ENCODE measurements at regions not wholly inside any gene's neighbourhood (a gene's known extent, or its start where the extent isn't known, plus 50 kb on each side); places are given as distances from the start of the nearest gene placed in this dataset.

GRCh38 chr4:149265645-149266044 lies 550.0 kb downstream of the IQCM start:
- Histone ChIP-seq H3K27ac (ENCODE audit: low read length) (no peak overlapping the region), H3K27me3 (ENCODE audit: low read depth, low read length) (no peaks in the 10 kb centered on the region), H3K4me3 (ENCODE audit: low read depth in 1 of 2, low read length in 2 of 2) (no peak overlapping the region), H3K36me3 (ENCODE audit: control insufficient read depth in 1 of 2, insufficient read depth in 2 of 2, low read length in 2 of 2) (no peaks in the 10 kb centered on the region), H3K4me1 (ENCODE audit: control insufficient read depth in 1 of 2, insufficient read depth in 2 of 2, low read length in 2 of 2) (no peaks in the 10 kb centered on the region), H3K9me3 (ENCODE audit: control insufficient read depth in 1 of 2, low read length in 2 of 2) (no peaks in the 10 kb centered on the region)

GRCh38 chr4:149264093-149264733 lies 551.4 kb downstream of the IQCM start:
- H3K9me3 ChIP-seq (ENCODE audit: control insufficient read depth in 1 of 2, low read length in 2 of 2), result no peaks in the 10 kb centered on the region
- no peak overlapping the region for H3K4me3 ChIP-seq (ENCODE audit: low read depth in 1 of 2, low read length in 2 of 2)
- no peaks in the 10 kb centered on the region for H3K36me3 ChIP-seq (ENCODE audit: control insufficient read depth in 1 of 2, insufficient read depth in 2 of 2, low read length in 2 of 2)
- no peaks in the 10 kb centered on the region for H3K27me3 ChIP-seq (ENCODE audit: low read depth, low read length)
- no peak overlapping the region for H3K27ac ChIP-seq (ENCODE audit: low read length)
- H3K4me1 ChIP-seq (ENCODE audit: control insufficient read depth in 1 of 2, insufficient read depth in 2 of 2, low read length in 2 of 2), result no peaks in the 10 kb centered on the region

GRCh38 chr4:149248191-149248764 lies 567.4 kb downstream of the IQCM start:
- H3K27ac ChIP-seq (ENCODE audit: low read length), result no peak overlapping the region
- no peak overlapping the region for H3K4me3 ChIP-seq (ENCODE audit: low read depth in 1 of 2, low read length in 2 of 2)
- no peaks in the 10 kb centered on the region for H3K36me3 ChIP-seq (ENCODE audit: control insufficient read depth in 1 of 2, insufficient read depth in 2 of 2, low read length in 2 of 2)
- no peaks in the 10 kb centered on the region for H3K27me3 ChIP-seq (ENCODE audit: low read depth, low read length)
- H3K4me1 ChIP-seq (ENCODE audit: control insufficient read depth in 1 of 2, insufficient read depth in 2 of 2, low read length in 2 of 2), result no peaks in the 10 kb centered on the region
- no peaks in the 10 kb centered on the region for H3K9me3 ChIP-seq (ENCODE audit: control insufficient read depth in 1 of 2, low read length in 2 of 2)

- Histone ChIP-seq H3K27ac (ENCODE audit: low read length) (no peak overlapping the region), H3K4me1 (ENCODE audit: control insufficient read depth in 1 of 2, insufficient read depth in 2 of 2, low read length in 2 of 2) (no peaks in the 10 kb centered on the region), H3K4me3 (ENCODE audit: low read depth in 1 of 2, low read length in 2 of 2) (no peak overlapping the region), H3K36me3 (ENCODE audit: control insufficient read depth in 1 of 2, insufficient read depth in 2 of 2, low read length in 2 of 2) (no peaks in the 10 kb centered on the region), H3K27me3 (ENCODE audit: low read depth, low read length) (no peaks in the 10 kb centered on the region), H3K9me3 (ENCODE audit: control insufficient read depth in 1 of 2, low read length in 2 of 2) (no peaks in the 10 kb centered on the region)
Measured at GRCh38 chr4:149247164-149247563, 568.5 kb downstream of the IQCM start.

GRCh38 chr4:149245333-149245732 lies 570.3 kb downstream of the IQCM start:
- H3K9me3 ChIP-seq (ENCODE audit: control insufficient read depth in 1 of 2, low read length in 2 of 2), result no peaks in the 10 kb centered on the region
- no peaks in the 10 kb centered on the region for H3K4me1 ChIP-seq (ENCODE audit: control insufficient read depth in 1 of 2, insufficient read depth in 2 of 2, low read length in 2 of 2)
- no peaks in the 10 kb centered on the region for H3K36me3 ChIP-seq (ENCODE audit: control insufficient read depth in 1 of 2, insufficient read depth in 2 of 2, low read length in 2 of 2)
- no peaks in the 10 kb centered on the region for H3K27me3 ChIP-seq (ENCODE audit: low read depth, low read length)
- H3K4me3 ChIP-seq (ENCODE audit: low read depth in 1 of 2, low read length in 2 of 2), result no peak overlapping the region
- no peak overlapping the region for H3K27ac ChIP-seq (ENCODE audit: low read length)

DNA sequence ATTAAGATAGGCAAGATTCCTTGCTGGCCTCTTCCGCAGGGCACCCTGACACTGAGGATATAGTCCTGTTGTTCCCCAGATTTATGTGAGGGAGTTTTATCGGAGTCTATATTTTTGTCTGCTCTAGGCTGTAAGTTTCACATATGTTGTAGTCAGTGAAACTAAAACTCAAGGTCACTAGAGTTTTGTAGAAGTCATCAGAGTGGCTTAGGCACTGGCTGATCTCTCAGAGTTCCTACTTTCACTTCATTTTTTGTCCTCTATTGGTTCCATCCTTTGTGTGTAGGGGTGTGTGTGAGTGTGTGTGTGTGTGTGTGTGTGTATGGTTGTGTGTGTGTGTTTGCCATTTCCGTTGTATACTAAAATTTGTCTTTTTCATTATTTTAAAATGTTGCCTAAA lies 577.5 kb downstream of the IQCM start:
- Histone ChIP-seq H3K4me3 (ENCODE audit: low read depth in 1 of 2, low read length in 2 of 2) (no peak overlapping the region), H3K27me3 (ENCODE audit: low read depth, low read length) (no peaks in the 10 kb centered on the region), H3K4me1 (ENCODE audit: control insufficient read depth in 1 of 2, insufficient read depth in 2 of 2, low read length in 2 of 2) (no peaks in the 10 kb centered on the region), H3K27ac (ENCODE audit: low read length) (no peak overlapping the region), H3K9me3 (ENCODE audit: control insufficient read depth in 1 of 2, low read length in 2 of 2) (no peaks in the 10 kb centered on the region), H3K36me3 (ENCODE audit: control insufficient read depth in 1 of 2, insufficient read depth in 2 of 2, low read length in 2 of 2) (no peaks in the 10 kb centered on the region)

GRCh38 chr4:149234798-149235197 lies 580.8 kb downstream of the IQCM start:
- Histone ChIP-seq H3K36me3 (ENCODE audit: control insufficient read depth in 1 of 2, insufficient read depth in 2 of 2, low read length in 2 of 2) (no peaks in the 10 kb centered on the region), H3K4me3 (ENCODE audit: low read depth in 1 of 2, low read length in 2 of 2) (no peak overlapping the region), H3K9me3 (ENCODE audit: control insufficient read depth in 1 of 2, low read length in 2 of 2) (peaks cover 0 to 2% of the 10 kb centered on the region in 2 donors), H3K27me3 (ENCODE audit: low read depth, low read length) (no peaks in the 10 kb centered on the region), H3K27ac (ENCODE audit: low read length) (no peak overlapping the region), H3K4me1 (ENCODE audit: control insufficient read depth in 1 of 2, insufficient read depth in 2 of 2, low read length in 2 of 2) (no peaks in the 10 kb centered on the region)

DNA sequence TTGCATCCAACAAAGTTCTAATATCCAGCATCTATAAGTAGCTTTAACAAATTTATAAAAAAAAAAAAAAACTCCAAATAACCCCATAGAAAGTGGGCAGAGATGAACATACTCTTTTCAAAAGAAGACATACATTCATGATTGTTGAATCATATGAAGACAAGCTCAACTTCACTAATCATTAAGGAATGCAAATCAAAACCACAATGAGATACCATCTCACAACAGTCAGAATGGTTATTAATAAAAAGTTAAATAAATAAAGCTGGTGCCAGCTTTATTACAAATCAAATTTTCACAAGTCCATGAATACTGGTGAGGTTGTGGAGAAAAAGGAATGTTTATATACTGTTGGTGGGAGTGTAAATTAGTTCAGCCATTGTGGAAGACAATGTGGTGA lies 592.0 kb downstream of the IQCM start:
- no peaks in the 10 kb centered on the region for H3K4me1 ChIP-seq (ENCODE audit: control insufficient read depth in 1 of 2, insufficient read depth in 2 of 2, low read length in 2 of 2)
- peaks cover 0 to 24% of the 10 kb centered on the region in 2 donors for H3K9me3 ChIP-seq (ENCODE audit: control insufficient read depth in 1 of 2, low read length in 2 of 2)
- no peaks in the 10 kb centered on the region for H3K27me3 ChIP-seq (ENCODE audit: low read depth, low read length)
- no peak overlapping the region for H3K27ac ChIP-seq (ENCODE audit: low read length)
- H3K4me3 ChIP-seq (ENCODE audit: low read depth in 1 of 2, low read length in 2 of 2), result no peak overlapping the region
- H3K36me3 ChIP-seq (ENCODE audit: control insufficient read depth in 1 of 2, insufficient read depth in 2 of 2, low read length in 2 of 2), result no peaks in the 10 kb centered on the region

GRCh38 chr4:149218672-149219071 lies 597.0 kb downstream of the IQCM start:
- peak overlapping the region in 1 of 2 donors; percentile 9 for H3K4me3 ChIP-seq (ENCODE audit: low read depth in 1 of 2, low read length in 2 of 2)
- no peak overlapping the region for H3K27ac ChIP-seq (ENCODE audit: low read length)
- H3K9me3 ChIP-seq (ENCODE audit: control insufficient read depth in 1 of 2, low read length in 2 of 2), result peaks cover 0 to 21% of the 10 kb centered on the region in 2 donors
- no peaks in the 10 kb centered on the region for H3K36me3 ChIP-seq (ENCODE audit: control insufficient read depth in 1 of 2, insufficient read depth in 2 of 2, low read length in 2 of 2)
- H3K27me3 ChIP-seq (ENCODE audit: low read depth, low read length), result no peaks in the 10 kb centered on the region
- no peaks in the 10 kb centered on the region for H3K4me1 ChIP-seq (ENCODE audit: control insufficient read depth in 1 of 2, insufficient read depth in 2 of 2, low read length in 2 of 2)

GRCh38 chr4:149214301-149214700 lies 601.3 kb downstream of the IQCM start:
- Histone ChIP-seq H3K4me3 (ENCODE audit: low read depth in 1 of 2, low read length in 2 of 2) (no peak overlapping the region), H3K9me3 (ENCODE audit: control insufficient read depth in 1 of 2, low read length in 2 of 2) (peaks cover 0 to 5% of the 10 kb centered on the region in 2 donors), H3K27ac (ENCODE audit: low read length) (no peak overlapping the region), H3K4me1 (ENCODE audit: control insufficient read depth in 1 of 2, insufficient read depth in 2 of 2, low read length in 2 of 2) (no peaks in the 10 kb centered on the region), H3K36me3 (ENCODE audit: control insufficient read depth in 1 of 2, insufficient read depth in 2 of 2, low read length in 2 of 2) (no peaks in the 10 kb centered on the region), H3K27me3 (ENCODE audit: low read depth, low read length) (no peaks in the 10 kb centered on the region)

GRCh38 chr4:149211876-149212275 lies 603.8 kb downstream of the IQCM start:
- H3K36me3 ChIP-seq (ENCODE audit: control insufficient read depth in 1 of 2, insufficient read depth in 2 of 2, low read length in 2 of 2), result no peaks in the 10 kb centered on the region
- no peaks in the 10 kb centered on the region for H3K27me3 ChIP-seq (ENCODE audit: low read depth, low read length)
- H3K4me1 ChIP-seq (ENCODE audit: control insufficient read depth in 1 of 2, insufficient read depth in 2 of 2, low read length in 2 of 2), result no peaks in the 10 kb centered on the region
- H3K9me3 ChIP-seq (ENCODE audit: control insufficient read depth in 1 of 2, low read length in 2 of 2), result no peaks in the 10 kb centered on the region
- H3K27ac ChIP-seq (ENCODE audit: low read length), result no peak overlapping the region
- H3K4me3 ChIP-seq (ENCODE audit: low read depth in 1 of 2, low read length in 2 of 2), result no peak overlapping the region

All from muscle layer of duodenum (tissue), 2 donors.